GM19467 (cell line): ENCODE measurements at regions not wholly inside any gene's neighbourhood (a gene's known extent, or its start where the extent isn't known, plus 50 kb on each side); places are given as distances from the start of the nearest gene placed in this dataset.
"Not testable (repeated sequence)": the region's sequence is repeated elsewhere in the genome, so short reads cannot be mapped to it uniquely, and the experiment has no call there.

Experiments
- ATAC-seq: cut with Tn5 transposase; IDR thresholded peaks from one replicate; pipeline ENCODE4 v1.9.1; 2021; ENCODE audit warnings: mild to moderate bottlenecking, moderate library complexity; ENCODE audit not compliant: unreplicated experiment

- ATAC-seq = not testable (repeated sequence)
These were observed 49.9 kb upstream of the MSMB start for GRCh38 chr10:46095943-46096342.

GRCh38 chr10:46096446-46096845 lies 50.4 kb upstream of the MSMB start:
- no peak for ATAC-seq

GRCh38 chr10:46096909-46097575 lies 51.0 kb upstream of the MSMB start:
- no peak for ATAC-seq

DNA sequence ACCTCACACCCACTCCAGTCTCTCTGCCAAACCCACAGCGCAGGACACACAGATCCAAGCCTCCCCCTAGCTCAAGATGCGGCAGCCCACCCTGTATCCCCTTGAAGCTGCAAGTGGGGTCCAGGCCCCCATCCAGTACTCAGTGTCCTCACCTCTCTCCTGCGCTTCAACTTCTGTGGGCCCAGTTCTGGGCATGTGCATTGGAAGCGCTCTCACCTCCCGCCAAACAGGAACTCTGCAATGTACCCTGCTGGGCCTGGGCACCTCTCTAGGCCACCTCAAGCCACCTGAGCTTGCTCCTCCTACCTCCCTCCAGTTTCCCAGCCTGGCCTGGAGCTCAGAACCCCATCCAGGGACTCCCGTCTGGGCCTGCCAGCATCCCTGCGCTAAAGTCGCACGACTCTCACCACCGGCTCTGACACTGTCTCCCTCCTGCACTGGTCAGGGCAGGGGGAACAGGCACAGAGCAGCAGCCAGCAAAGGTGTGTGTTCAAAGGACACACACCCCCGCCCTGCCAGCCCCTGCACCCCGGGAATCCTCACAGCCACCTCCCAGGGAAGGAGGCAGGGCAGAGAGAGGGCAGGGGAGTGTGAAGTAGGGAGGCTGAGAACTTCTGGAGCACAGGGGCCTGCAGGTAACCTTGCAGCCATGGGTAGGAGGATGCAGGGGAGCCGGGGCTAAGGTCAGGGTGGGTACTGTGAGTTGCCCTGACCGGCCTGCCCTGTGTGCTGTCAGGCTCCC lies 51.7 kb upstream of the MSMB start:
- no peak for ATAC-seq

DNA sequence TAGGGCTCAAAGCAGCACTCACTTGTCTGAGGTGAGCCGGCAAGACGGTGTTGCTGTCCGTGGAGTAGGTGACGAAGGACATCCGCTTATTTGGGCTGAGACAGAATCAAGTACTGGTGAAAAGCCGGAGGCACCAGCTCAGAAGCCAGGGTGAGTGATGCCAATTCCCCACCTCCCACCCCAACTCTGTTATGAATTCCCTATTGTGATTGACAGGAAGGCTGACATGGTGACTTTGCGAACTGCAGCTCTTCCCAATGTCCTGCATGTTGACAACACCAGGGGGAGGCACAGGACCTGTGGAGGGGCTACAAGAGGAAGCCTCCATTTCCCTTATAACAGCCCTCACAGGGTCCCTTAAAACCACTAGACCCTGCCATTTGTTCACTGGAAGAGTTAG lies 52.3 kb upstream of the MSMB start:
- ATAC-seq = no peak

- not testable (repeated sequence) for ATAC-seq
These were observed 52.9 kb upstream of the MSMB start for GRCh38 chr10:46098925-46099324.

DNA sequence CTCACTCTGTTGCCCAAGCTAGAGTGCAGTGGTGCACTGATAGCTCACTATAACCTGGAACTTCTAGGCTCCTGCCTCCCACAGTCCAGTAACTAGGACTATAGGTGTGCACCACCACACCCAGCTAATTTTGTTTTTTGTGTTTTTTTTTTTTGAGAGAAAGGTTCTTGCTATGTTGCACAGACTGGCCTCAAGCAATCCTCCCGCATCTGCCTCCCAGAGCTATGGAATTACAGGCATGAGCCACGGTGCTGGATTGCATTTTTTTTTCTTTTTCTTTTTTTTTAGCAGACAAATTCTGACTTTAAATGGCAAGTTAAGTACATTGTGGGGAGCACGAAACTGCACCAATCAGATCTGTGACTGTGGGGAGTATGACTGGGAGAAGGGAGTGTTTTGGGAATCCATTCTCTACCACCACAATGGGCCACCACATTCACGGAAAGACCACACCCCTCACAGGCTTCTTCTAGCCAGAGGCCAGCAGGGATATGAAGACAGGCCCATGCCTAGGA lies 58.1 kb upstream of the MSMB start:
- ATAC-seq = no peak

DNA sequence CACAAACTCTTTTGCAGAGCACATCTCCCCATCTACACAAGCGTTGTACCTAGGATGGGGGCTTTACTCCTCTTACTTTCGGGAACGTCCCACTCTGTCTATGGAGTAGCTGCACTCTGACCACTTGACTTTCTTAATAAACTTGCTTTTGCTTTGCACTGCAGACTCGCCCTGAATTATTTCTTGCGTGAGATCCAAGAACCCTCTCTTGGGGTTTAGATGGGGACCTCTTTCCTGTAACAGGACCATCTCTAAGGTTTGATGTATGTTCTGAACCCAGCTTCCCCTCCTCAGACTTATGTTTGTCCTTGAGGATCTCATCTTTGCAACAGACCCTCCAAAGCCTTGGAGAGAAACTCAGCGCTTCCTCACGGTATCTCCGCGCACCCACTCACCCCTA lies 59.3 kb upstream of the MSMB start:
- not testable (repeated sequence) for ATAC-seq

- ATAC-seq = not testable (repeated sequence)
These were observed 59.9 kb upstream of the MSMB start for GRCh38 chr10:46105856-46106409.

DNA sequence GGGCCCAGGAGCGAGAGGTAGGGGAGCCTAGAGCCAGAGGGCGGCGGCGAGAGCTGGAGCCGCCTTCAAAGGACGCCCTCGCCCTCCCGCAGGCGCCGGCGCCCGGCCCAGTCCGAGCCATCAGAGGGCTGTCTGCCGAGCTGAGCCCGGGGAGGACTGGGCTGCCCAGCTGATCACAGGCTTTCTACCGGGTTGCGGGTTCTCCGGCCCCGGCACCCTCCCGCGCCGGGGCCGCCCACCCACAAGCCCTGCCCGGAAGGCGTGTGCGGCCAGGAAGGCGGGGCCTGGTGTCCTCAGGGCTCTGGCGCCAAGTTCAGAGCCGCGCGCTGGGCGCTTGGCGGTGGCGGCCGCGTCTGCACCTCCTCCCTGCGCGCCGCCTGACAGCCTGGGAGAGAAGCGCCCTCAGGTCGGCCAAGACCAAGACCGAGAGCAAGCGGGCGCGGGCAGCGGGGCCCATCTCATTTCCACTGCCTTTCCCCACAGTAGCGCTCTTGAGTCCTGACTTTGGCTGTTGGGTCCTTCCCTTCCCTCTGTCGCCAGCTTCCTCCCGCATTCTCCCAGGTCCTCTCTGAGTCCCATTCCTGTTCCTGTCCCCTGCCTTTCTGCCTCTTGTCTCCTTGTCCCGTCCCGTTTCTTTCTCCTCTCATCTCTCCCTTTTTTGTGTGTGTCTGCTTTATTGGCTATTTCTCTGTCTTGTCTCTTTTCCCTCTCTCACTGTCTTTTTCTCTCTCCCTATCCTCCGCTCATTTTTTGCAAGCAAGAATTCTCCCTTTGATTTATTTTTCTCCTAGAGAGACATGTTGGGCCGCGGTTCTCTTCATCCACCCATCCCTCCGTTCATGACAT lies 60.6 kb upstream of the MSMB start:
- peak; percentile 90 for ATAC-seq

DNA sequence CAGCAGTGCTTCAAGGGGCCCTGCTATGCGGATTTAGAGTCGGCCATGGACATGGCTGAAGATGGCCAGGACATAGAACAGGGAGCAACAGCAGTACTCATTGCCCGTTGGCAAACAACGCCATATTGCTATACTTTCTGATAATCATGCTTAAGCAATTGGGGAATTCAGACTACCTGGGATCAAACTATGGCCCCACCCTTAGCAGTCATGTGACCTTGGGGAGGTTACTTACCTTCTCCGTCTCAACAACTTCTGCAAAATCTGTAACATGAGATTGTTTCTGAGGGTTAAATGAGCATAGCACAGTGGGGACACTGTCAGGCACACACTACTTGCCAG lies 62.1 kb upstream of the MSMB start:
- not testable (repeated sequence) for ATAC-seq

DNA sequence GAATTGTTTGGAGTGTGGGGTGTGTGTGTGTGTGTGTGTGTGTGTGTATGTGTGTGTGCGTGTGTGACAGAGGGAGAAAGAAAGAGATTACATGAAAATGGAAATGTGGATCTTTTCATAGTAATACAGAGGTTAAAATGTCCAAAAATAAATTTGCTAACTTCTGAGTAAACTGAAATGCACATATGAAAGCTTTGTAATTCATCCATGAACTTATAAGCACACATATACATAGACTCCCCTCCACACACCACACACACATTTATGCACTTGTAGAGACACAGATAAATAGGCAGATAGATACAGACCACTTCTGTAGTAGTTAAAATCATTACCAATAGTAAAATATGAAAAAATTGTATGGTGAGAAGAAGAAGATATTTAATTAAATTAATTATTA lies 108.2 kb upstream of the MSMB start:
- ATAC-seq = not testable (repeated sequence)

DNA sequence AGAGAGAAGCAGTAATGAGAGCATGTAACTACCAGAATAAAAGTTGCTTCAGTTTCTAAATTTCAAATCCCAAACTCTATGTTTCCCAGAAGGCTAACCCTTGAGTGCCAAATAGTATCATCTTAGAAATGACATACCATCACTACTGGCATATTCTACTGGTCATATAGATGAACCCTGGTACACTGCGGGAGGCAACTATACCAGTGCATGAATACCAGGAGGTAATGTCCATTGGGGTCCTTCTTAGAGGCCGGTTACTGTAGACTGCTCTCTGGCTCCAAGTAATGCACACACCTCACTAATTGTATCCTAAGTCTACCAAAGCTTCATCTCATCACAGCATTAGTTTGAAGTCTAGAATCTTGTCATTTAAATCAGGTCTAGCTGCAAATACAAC lies 108.6 kb upstream of the MSMB start:
- not testable (repeated sequence) for ATAC-seq

- not testable (repeated sequence) for ATAC-seq
These were observed 110.8 kb upstream of the MSMB start for GRCh38 chr10:46156866-46157265.

DNA sequence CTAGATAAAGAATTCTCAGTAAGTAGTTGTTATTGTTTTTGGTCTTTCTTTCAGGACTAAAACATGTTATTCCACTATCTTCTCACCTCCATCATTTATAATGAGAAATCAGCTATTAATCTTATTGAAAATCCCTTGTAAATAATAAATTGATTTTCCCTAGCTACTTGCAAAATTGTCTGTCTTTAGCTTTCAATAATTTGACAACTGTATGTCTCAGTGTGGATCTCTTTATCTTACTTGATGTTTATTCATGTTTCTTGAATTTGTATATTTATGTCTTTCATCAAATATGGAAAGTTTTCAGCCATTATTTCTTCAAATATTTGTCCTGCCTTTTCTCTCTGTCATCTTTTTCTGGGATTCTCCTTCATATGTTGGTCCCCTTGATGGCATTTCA lies 117.1 kb upstream of the ANTXRL start:
- ATAC-seq = no peak

DNA sequence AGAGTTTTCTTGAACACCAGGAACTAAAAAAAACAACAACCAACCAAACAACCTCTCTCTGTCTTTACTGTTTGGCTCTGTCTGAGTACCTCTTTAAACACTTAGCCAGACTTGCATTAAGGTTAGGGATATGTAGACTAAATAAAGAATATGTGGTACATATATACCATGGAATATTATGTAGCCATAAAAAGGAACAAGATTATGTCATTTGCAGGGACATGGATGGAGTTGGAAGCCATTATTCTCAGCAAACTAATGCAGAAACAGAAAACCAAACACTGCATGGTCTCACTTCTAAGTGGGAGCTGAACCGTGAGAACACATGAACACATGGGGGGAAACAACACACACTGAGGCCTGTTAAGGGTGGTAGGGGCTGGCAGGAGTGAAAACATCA lies 116.0 kb upstream of the ANTXRL start:
- no peak for ATAC-seq

- ATAC-seq = no peak
These were observed 115.1 kb upstream of the ANTXRL start for GRCh38 chr10:46171661-46172060.

- no peak for ATAC-seq
These were observed 111.5 kb upstream of the ANTXRL start for GRCh38 chr10:46175296-46175695.

DNA sequence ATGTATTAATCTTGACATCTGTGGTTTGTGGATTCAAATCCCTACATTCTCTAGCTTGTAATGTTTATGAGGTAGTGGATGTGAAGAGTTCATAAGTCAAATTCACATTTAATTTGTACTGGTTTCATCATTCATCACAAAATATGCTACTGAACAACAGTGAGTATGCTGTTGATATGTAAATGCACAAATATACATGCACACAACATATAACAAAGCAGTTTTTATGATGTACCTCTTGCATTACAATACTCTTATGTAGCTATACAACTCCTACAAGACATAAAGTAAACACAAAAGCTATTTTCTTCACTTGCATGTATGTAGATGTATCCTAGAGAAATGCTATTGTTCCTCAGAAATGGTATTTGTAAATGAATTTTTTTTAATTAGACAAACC lies 111.0 kb upstream of the ANTXRL start:
- ATAC-seq = no peak

- ATAC-seq = not testable (repeated sequence)
These were observed 99.4 kb upstream of the ANTXRL start for GRCh38 chr10:46187431-46187830.

DNA sequence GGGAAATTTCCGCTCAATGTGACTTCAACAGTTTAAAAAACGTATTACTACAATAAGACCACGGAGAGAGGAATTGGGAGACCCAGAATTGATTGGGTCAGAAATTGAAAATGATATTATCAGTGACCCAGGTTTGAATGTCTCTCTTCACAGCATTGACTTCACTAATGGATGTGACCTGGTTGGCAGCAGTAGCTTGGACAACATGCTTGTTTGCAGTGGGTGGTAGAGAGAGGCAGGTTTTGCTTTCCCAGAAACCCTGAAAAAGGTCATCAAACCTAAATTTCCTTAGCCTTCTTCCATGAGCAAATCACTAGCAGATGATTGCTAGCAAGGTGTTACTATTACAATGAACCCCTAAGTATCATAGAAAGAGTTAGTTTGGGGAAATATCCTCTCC lies 89.7 kb upstream of the ANTXRL start:
- ATAC-seq = no peak
